HFF-Myc (cell line): ENCODE measurements at regions not wholly inside any gene's neighbourhood (a gene's known extent, or its start where the extent isn't known, plus 50 kb on each side); places are given as distances from the start of the nearest gene placed in this dataset.

ENCODE experiments used
- DNase-seq: peaks from one replicate; pipeline ENCODE4 v3.0.0-alpha.2; 2011; ENCODE audit warnings: low read depth; ENCODE audit errors: extremely low read depth
- H3K4me3 ChIP-seq: replicated peaks from 2 replicates; pipeline ENCODE4 v1.5.1; 2011; ENCODE audit warnings: low read depth, mild to moderate bottlenecking, control low read depth, low read length
- CTCF ChIP-seq: IDR thresholded peaks from 2 replicates; pipeline ENCODE4 v1.5.1; 2012; ENCODE audit warnings: mild to moderate bottlenecking, low read depth, low read length, control low read depth; ENCODE audit errors: missing control alignments

GRCh38 chr18:60543646-60544045 is 171.1 kb upstream of the MC4R start:
- no peak for TF ChIP-seq CTCF
- DNase-seq, result no peak
- H3K4me3 ChIP-seq, result no peak overlapping the region

GRCh38 chr18:60549338-60549960 is 176.9 kb upstream of the MC4R start:
- H3K4me3 ChIP-seq, result no peak overlapping the region
- TF ChIP-seq CTCF, result peak; percentile 63
- peak; percentile 41 for DNase-seq

- no peak overlapping the region for H3K4me3 ChIP-seq
- no peak for TF ChIP-seq CTCF
- no peak for DNase-seq
Measured at GRCh38 chr18:60552948-60553347, 180.4 kb upstream of the MC4R start.

- TF ChIP-seq CTCF, result no peak
- no peak overlapping the region for H3K4me3 ChIP-seq
- DNase-seq, result no peak
Measured at GRCh38 chr18:60554967-60555366, 182.4 kb upstream of the MC4R start.

- TF ChIP-seq CTCF, result no peak
- no peak overlapping the region for H3K4me3 ChIP-seq
- no peak for DNase-seq
Measured at GRCh38 chr18:60555625-60556024, 183.1 kb upstream of the MC4R start.

GRCh38 chr18:60556326-60556725 is 183.8 kb upstream of the MC4R start:
- TF ChIP-seq CTCF, result no peak
- no peak overlapping the region for H3K4me3 ChIP-seq
- DNase-seq, result no peak

GRCh38 chr18:60560071-60560470 is 187.5 kb upstream of the MC4R start:
- no peak for TF ChIP-seq CTCF
- no peak overlapping the region for H3K4me3 ChIP-seq
- no peak for DNase-seq
